ENCODE measurements at regions not wholly inside any gene's neighbourhood (a gene's known extent, or its start where the extent isn't known, plus 50 kb on each side); places are given as distances from the start of the nearest gene placed in this dataset.

GRCh38 chr4:124464836-124465235, 247.7 kb downstream of the ANKRD50 start:
- TF ChIP-seq GATA3 (IDR thresholded peaks at IDR 0.05; ENCODE audit: low read depth, low read length) (no peak), GATA2 (IDR thresholded peaks at IDR 0.05; ENCODE audit: low read depth, low read length) (no peak)

Data from SH-SY5Y (cell line).